ENCODE measurements at regions not wholly inside any gene's neighbourhood (a gene's known extent, or its start where the extent isn't known, plus 50 kb on each side); places are given as distances from the start of the nearest gene placed in this dataset.

DNA sequence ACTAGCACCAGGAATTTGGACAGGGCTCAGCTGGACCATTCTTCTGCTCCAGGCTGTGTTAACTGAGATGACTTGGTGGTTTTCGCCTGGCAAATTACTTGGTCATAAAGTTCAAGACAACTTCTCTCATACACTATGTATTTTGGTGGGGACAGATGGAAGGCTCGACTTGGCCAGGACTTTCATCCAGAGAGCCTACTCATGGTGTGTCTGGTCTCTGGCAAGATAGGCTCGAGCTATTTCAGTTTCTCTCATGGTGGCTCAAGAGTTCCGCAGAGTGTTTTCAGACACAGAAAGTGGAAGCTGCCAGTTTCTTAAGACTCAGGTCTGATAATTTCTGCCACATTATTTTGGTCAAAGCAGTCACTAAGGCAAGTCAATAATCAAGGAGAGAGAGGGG lies 135.6 kb downstream of the IRX2 start:
- ChIA-PET POLR2A (no interaction called here), CTCF (no interaction called here)
- Histone ChIP-seq H3K4me3 (ENCODE audit: low read depth, low read length) (no peak overlapping the region), H3K36me3 (ENCODE audit: control insufficient read depth, insufficient read depth, low read length) (no peaks in the 10 kb centered on the region), H3K27me3 (ENCODE audit: control insufficient read depth, insufficient read depth, low read length) (no peaks in the 10 kb centered on the region)
- DNase-seq (ENCODE audit: low read depth) = no peak
- TF ChIP-seq, protein P1, sequence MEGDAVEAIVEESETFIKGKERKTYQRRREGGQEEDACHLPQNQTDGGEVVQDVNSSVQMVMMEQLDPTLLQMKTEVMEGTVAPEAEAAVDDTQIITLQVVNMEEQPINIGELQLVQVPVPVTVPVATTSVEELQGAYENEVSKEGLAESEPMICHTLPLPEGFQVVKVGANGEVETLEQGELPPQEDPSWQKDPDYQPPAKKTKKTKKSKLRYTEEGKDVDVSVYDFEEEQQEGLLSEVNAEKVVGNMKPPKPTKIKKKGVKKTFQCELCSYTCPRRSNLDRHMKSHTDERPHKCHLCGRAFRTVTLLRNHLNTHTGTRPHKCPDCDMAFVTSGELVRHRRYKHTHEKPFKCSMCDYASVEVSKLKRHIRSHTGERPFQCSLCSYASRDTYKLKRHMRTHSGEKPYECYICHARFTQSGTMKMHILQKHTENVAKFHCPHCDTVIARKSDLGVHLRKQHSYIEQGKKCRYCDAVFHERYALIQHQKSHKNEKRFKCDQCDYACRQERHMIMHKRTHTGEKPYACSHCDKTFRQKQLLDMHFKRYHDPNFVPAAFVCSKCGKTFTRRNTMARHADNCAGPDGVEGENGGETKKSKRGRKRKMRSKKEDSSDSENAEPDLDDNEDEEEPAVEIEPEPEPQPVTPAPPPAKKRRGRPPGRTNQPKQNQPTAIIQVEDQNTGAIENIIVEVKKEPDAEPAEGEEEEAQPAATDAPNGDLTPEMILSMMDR (IDR thresholded peaks at IDR 0.05; ENCODE audit: insufficient read depth, low read depth, low read length) = no peak

DNA sequence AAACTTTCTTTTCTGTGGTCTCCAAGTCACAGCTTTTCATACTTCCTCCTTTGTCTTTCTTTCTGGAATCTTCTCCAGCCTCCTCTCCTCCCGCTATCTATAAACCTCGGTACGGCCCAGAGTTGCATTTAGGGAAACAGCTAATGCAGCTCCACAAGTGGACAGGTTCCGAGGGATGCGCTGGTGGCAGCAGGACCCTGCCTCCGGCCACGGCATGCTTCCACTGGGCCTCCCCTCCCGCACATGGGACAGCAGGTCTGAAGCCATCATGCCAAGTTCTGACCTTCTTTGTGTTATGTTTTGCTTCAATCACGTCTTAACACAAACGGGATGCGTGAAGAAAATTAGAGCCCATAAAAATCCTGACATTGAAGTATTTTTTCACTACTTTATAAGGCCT lies 136.9 kb downstream of the IRX2 start:
- Histone ChIP-seq H3K4me3 (ENCODE audit: low read depth, low read length) (no peak overlapping the region), H3K36me3 (ENCODE audit: control insufficient read depth, insufficient read depth, low read length) (no peaks in the 10 kb centered on the region), H3K27me3 (ENCODE audit: control insufficient read depth, insufficient read depth, low read length) (no peaks in the 10 kb centered on the region)
- TF ChIP-seq, protein P1 (IDR thresholded peaks at IDR 0.05; ENCODE audit: insufficient read depth, low read depth, low read length) = no peak
- ChIA-PET CTCF (no interaction called here), POLR2A (no interaction called here)
- DNase-seq (ENCODE audit: low read depth) = no peak

DNA sequence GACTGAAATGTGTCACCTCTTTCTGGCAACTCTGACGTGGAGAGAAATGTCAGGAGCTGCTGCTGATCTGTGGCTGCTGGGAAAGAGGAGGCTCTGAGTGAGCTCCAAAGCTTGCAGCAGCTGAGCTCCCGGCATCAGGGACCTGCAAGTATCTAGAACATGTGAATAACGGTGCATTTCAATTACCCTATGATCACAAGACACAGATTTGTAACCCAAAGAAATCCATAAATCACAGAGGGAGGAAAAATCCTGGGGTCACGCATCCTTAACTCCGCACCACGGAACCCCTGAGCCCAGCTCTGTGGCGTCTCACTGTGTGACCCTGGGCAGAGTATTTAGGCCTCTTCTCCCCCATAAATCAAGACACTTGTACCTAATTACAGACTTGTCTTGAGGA lies 139.8 kb downstream of the IRX2 start:
- ChIA-PET CTCF (no interaction called here), POLR2A (no interaction called here)

DNA sequence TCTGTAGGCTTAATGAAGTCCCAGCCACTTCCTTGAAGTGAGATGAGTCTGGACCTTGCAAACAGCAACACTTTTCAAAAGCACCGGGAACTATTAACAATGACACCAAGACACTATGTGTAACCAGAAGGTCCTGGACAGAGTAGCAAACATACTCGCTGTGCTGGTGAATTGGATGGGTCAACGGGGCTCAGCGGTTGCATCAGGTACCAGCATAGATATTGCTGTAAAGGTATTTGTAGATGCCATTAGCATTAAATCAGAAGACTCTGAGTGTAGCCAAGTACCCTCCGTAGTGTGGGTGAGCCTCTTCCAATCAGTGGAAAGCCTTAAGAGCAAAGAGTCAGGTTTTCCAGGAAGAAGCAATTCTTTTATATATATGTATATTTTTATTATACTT lies 140.5 kb downstream of the IRX2 start:
- no peaks in the 10 kb centered on the region for H3K27me3 ChIP-seq (ENCODE audit: control insufficient read depth, insufficient read depth, low read length)
- no peak overlapping the region for H3K4me3 ChIP-seq (ENCODE audit: low read depth, low read length)
- no peaks in the 10 kb centered on the region for H3K36me3 ChIP-seq (ENCODE audit: control insufficient read depth, insufficient read depth, low read length)
- CTCF ChIA-PET = no interaction called here
- DNase-seq (ENCODE audit: low read depth) = no peak
- TF ChIP-seq, protein P1 (IDR thresholded peaks at IDR 0.05; ENCODE audit: insufficient read depth, low read depth, low read length) = no peak
- POLR2A ChIA-PET = no interaction called here

More for the DNA sequence above, 139.8 kb downstream of the IRX2 start:
- no peak overlapping the region for H3K4me3 ChIP-seq (ENCODE audit: low read depth, low read length)
- TF ChIP-seq, protein P1 (IDR thresholded peaks at IDR 0.05; ENCODE audit: insufficient read depth, low read depth, low read length) = no peak
- no peak for DNase-seq (ENCODE audit: low read depth)
- no peaks in the 10 kb centered on the region for H3K27me3 ChIP-seq (ENCODE audit: control insufficient read depth, insufficient read depth, low read length)
- H3K36me3 ChIP-seq (ENCODE audit: control insufficient read depth, insufficient read depth, low read length) = no peaks in the 10 kb centered on the region

DNA sequence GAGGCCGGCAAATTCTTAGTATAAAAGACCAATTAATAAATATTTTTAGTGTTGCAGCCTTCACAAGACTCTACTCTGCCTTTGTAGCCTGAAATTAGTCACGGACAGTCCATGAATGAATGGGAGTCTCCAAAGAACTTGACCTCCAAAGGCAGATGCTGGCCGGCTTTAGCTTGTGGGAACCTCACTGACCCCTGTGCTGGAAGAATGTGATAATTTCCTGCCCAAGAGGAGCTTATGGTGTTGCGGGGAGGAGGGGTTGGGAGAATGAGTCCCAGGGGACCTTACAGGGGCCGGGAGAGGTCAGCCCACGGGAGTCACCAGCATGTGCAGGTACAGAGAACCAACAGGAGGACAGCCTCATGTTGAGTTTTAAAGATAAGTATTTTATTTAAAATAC lies 143.1 kb downstream of the IRX2 start:
- CTCF ChIA-PET = interaction anchor here (0.6 kb wide), 1 partner anchor 16 kb away, joined by 3 read pairs; no protein-coding TSS in a partner anchor
- no peak overlapping the region for H3K4me3 ChIP-seq (ENCODE audit: low read depth, low read length)
- POLR2A ChIA-PET = no interaction called here
- TF ChIP-seq, protein P1 (IDR thresholded peaks at IDR 0.05; ENCODE audit: insufficient read depth, low read depth, low read length) = no peak
- DNase-seq (ENCODE audit: low read depth) = no peak
- H3K36me3 ChIP-seq (ENCODE audit: control insufficient read depth, insufficient read depth, low read length) = no peaks in the 10 kb centered on the region
- no peaks in the 10 kb centered on the region for H3K27me3 ChIP-seq (ENCODE audit: control insufficient read depth, insufficient read depth, low read length)

All from BJ (cell line).